ENCODE measurements at regions not wholly inside any gene's neighbourhood (a gene's known extent, or its start where the extent isn't known, plus 50 kb on each side); places are given as distances from the start of the nearest gene placed in this dataset.

DNA sequence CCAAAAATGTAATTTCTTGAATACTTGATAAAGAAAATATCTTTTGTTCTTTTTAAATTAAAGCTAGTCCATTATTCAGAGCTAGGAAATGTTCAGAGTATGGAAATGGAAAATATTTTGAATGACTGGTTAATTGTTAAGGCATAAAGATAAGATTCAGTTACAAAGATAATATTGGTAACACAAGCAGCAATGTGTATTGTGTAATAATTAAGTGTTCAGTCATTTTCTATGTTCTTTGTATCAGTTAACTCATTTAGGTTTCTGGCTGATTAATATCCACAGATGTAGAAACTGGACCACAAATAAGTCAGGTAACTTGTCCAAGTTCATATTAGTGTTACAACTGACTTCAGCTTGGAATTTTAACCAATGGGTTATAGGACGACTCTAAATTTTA, 442.2 kb upstream of the MANEA start:
- H3K4me1 ChIP-seq: no peaks in the 10 kb centered on the region
- H3K27me3 ChIP-seq: no peaks in the 10 kb centered on the region
- H3K9me3 ChIP-seq: no peaks in the 10 kb centered on the region
- no peak overlapping the region for H3K27ac ChIP-seq
- H3K36me3 ChIP-seq: no peaks in the 10 kb centered on the region
- no peak overlapping the region for H3K9ac ChIP-seq
- no peak for TF ChIP-seq Cebpa-rat (IDR thresholded peaks at IDR 0.05)
- no peak overlapping the region for H3K4me3 ChIP-seq
- no peak overlapping the region for H3K4me2 ChIP-seq
- H4K20me1 ChIP-seq: no peaks in the 10 kb centered on the region

DNA sequence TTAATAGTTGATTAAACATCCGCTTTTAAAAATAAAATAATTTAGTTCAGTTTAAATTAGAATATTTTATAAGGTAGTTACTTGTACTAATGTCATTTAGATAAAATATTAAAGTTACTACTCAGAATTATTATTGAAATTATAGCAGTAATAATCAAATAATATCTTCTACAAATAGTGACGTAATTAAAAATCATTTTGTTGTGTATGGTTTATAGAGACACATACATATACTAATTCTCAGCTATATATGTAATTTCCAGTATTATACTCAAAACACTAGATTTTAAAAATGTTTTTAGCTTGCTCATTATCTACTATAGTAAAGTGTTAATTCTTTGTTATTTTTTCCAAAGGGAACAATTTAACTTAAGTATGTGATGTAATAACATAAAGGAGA, 435.2 kb upstream of the MANEA start:
- Histone ChIP-seq H3K9me3 (no peaks in the 10 kb centered on the region), H3K4me3 (no peak overlapping the region), H3K9ac (no peak overlapping the region), H3K27ac (no peak overlapping the region), H3K27me3 (no peaks in the 10 kb centered on the region), H4K20me1 (no peaks in the 10 kb centered on the region), H3K4me2 (no peak overlapping the region), H3K4me1 (no peaks in the 10 kb centered on the region), H3K36me3 (no peaks in the 10 kb centered on the region)
- TF ChIP-seq Cebpa-rat (IDR thresholded peaks at IDR 0.05): no peak

- Histone ChIP-seq H3K27ac (no peak overlapping the region), H3K4me3 (no peak overlapping the region), H4K20me1 (no peaks in the 10 kb centered on the region), H3K9me3 (no peaks in the 10 kb centered on the region), H3K27me3 (no peaks in the 10 kb centered on the region), H3K4me1 (no peaks in the 10 kb centered on the region), H3K4me2 (no peak overlapping the region), H3K36me3 (no peaks in the 10 kb centered on the region), H3K9ac (no peak overlapping the region)
- TF ChIP-seq Cebpa-rat (IDR thresholded peaks at IDR 0.05): no peak
Observed at GRCh38 chr6:95142661-95143335, 434.5 kb upstream of the MANEA start.

DNA sequence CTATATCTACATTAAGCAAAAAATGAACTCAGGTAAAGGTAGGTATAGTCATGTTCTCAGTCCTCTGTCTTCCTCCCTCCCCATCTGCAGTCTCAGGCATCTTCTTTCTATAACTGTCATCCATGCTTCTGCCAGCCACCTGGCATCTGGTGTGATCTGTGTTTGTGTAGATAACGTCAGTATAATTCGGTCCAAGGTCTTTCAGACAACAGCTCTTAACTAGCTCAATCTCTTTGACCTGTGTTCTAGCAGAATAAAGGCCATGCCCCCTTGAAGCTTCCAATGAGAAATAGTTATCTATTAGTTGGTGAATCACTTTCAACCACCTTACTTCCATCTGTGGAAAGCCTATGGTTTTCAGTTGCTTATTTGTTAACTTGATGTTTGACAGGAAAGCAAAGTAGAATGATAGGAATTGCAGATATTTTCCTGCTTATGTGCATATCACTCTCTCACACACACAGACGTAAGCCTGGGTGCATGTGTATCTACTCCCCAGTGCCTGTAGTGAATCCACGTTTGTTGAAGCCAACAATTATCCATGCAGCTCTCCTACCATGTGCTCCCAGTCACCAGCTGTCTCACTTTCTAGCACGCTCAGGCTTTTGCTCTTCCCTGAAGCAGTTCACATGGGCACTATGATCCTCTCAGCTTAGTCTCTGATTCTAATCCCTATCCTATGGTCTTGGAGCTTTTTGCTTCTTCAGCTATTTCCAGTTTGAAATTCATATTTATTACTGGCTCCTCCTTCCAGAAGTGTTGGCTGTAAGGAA, 433.7 kb upstream of the MANEA start:
- TF ChIP-seq Cebpa-rat (IDR thresholded peaks at IDR 0.05): no peak
- no peak overlapping the region for H3K9ac ChIP-seq

GRCh38 chr6:95145457-95145856, 431.9 kb upstream of the MANEA start:
- no peaks in the 10 kb centered on the region for H4K20me1 ChIP-seq
- no peak overlapping the region for H3K4me3 ChIP-seq
- H3K4me2 ChIP-seq: no peak overlapping the region
- H3K9me3 ChIP-seq: no peaks in the 10 kb centered on the region
- no peaks in the 10 kb centered on the region for H3K4me1 ChIP-seq
- H3K9ac ChIP-seq: no peak overlapping the region
- H3K36me3 ChIP-seq: no peaks in the 10 kb centered on the region
- no peak overlapping the region for H3K27ac ChIP-seq
- H3K27me3 ChIP-seq: no peaks in the 10 kb centered on the region
- no peak for TF ChIP-seq Cebpa-rat (IDR thresholded peaks at IDR 0.05)

More for the DNA sequence above, 433.7 kb upstream of the MANEA start:
- no peaks in the 10 kb centered on the region for H4K20me1 ChIP-seq
- no peak overlapping the region for H3K27ac ChIP-seq
- no peaks in the 10 kb centered on the region for H3K27me3 ChIP-seq
- H3K4me2 ChIP-seq: no peak overlapping the region
- no peak overlapping the region for H3K4me3 ChIP-seq
- H3K4me1 ChIP-seq: no peaks in the 10 kb centered on the region
- no peaks in the 10 kb centered on the region for H3K9me3 ChIP-seq
- no peaks in the 10 kb centered on the region for H3K36me3 ChIP-seq

DNA sequence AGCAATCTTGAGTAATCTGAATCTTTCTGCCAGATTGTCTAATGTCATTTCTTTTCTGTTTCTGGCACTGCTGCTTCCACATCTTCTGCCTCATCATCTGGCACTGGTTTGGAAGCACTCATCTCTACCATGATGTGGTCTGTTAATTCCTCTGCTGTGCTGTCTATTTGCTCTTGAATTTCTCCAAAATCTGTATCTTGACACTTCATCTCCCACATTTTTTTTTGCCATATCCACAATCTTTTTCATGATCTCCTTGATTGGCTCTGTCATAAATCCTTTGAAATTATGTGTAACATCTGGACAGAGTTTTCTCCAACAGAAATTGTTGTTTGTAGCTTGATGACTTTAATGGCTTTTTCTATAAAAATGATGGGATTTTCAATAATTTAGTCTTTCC, 417.8 kb upstream of the MANEA start:
- no peak overlapping the region for H3K4me3 ChIP-seq
- H3K4me1 ChIP-seq: no peaks in the 10 kb centered on the region
- no peaks in the 10 kb centered on the region for H3K27me3 ChIP-seq
- no peaks in the 10 kb centered on the region for H3K36me3 ChIP-seq
- H4K20me1 ChIP-seq: no peaks in the 10 kb centered on the region
- no peaks in the 10 kb centered on the region for H3K9me3 ChIP-seq
- TF ChIP-seq Cebpa-rat (IDR thresholded peaks at IDR 0.05): no peak
- no peak overlapping the region for H3K9ac ChIP-seq
- no peak overlapping the region for H3K4me2 ChIP-seq
- H3K27ac ChIP-seq: no peak overlapping the region

DNA sequence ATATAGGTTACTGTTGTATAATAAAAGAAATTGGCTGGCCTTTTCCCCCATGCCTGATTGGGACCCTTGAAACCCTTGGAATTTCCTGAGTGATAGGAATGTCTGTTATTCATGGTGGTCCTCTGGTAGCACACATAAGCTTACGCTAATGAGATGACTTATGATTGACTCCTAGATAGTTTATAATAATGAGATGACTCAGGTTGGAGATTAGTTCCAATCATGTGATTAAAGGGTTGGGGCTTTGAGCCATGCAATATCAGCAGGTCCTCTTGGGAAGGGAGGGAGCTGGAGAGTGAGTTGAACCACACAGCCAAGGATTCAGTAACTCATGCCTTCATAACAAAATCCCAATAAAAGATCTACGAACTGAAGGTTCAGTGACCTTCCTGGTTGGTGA, 407.6 kb upstream of the MANEA start:
- no peaks in the 10 kb centered on the region for H3K4me1 ChIP-seq
- no peak overlapping the region for H3K9ac ChIP-seq
- no peak overlapping the region for H3K4me2 ChIP-seq
- TF ChIP-seq Cebpa-rat (IDR thresholded peaks at IDR 0.05): no peak
- H3K9me3 ChIP-seq: no peaks in the 10 kb centered on the region
- H4K20me1 ChIP-seq: no peaks in the 10 kb centered on the region
- H3K36me3 ChIP-seq: no peaks in the 10 kb centered on the region
- no peaks in the 10 kb centered on the region for H3K27me3 ChIP-seq
- no peak overlapping the region for H3K4me3 ChIP-seq
- no peak overlapping the region for H3K27ac ChIP-seq

DNA sequence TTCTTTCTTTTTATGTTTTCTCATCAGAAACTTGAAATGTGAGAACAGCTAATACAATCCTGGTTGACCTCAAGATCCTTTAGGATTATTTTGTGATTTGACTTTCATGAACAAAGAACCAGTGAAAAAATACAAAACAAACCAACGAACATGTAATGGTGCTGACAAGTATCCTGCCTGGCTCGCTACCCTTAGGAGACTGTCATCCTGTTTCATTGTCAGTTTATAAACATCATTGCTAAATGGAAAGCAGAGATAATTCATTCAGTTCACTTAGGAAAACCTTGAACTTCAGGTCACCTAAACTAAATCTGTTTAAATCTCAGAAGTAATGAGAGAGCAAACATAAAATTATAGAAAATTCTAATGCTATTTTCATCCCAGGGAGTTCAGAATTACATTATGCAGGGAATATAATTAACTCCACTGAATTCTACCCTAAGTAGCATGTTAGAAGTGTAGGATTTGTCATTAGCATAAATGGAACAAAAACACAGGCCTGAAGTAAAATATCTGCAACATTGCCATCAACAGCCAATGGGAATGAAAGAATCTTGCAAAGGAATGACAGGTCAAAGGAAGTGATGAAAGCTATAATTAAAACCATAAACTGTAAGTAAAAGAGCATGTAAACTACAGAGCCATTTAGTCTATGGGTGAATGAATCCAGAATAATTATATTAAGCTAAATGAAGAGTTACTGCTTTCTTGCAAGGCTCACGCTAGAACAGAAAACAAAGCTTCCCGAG, 401.2 kb upstream of the MANEA start:
- Histone ChIP-seq H3K9ac (no peak overlapping the region), H3K9me3 (no peaks in the 10 kb centered on the region), H3K4me1 (no peaks in the 10 kb centered on the region), H4K20me1 (no peaks in the 10 kb centered on the region), H3K27ac (no peak overlapping the region), H3K4me3 (no peak overlapping the region), H3K36me3 (no peaks in the 10 kb centered on the region), H3K4me2 (no peak overlapping the region), H3K27me3 (no peaks in the 10 kb centered on the region)
- no peak for TF ChIP-seq Cebpa-rat (IDR thresholded peaks at IDR 0.05)

GRCh38 chr6:95185874-95186273, 391.5 kb upstream of the MANEA start:
- TF ChIP-seq Cebpa-rat (IDR thresholded peaks at IDR 0.05): no peak
- Histone ChIP-seq H3K4me1 (no peaks in the 10 kb centered on the region), H3K27ac (no peak overlapping the region)

DNA sequence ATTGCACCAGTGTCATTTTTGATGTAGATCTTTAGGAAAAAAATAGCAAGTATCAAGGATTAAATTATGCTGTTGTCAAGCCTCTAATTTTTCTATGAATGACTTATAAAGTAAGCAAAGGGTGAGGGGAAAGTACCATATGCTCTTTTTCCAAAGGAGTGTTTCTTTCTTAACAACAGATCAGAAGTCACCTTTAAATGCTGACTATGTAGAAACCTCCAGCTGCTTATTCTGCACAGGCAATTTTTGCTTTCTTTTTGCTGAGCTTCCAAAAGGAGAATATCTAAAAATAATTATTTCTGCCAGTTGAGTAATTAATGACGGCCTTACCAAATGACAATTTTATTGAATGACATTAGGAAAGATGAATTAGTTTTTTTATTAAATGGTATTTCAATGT, 390.6 kb upstream of the MANEA start:
- TF ChIP-seq Cebpa-rat (IDR thresholded peaks at IDR 0.05): no peak

More at GRCh38 chr6:95185874-95186273, 391.5 kb upstream of the MANEA start:
- Histone ChIP-seq H3K9me3 (no peaks in the 10 kb centered on the region), H3K9ac (no peak overlapping the region), H3K4me2 (no peak overlapping the region), H3K27me3 (no peaks in the 10 kb centered on the region), H3K4me3 (no peak overlapping the region), H4K20me1 (no peaks in the 10 kb centered on the region), H3K36me3 (no peaks in the 10 kb centered on the region)

More for the DNA sequence above, 390.6 kb upstream of the MANEA start:
- H3K27me3 ChIP-seq: no peaks in the 10 kb centered on the region
- H3K9ac ChIP-seq: no peak overlapping the region
- no peak overlapping the region for H3K4me3 ChIP-seq
- no peak overlapping the region for H3K27ac ChIP-seq
- no peak overlapping the region for H3K4me2 ChIP-seq
- H3K4me1 ChIP-seq: no peaks in the 10 kb centered on the region
- no peaks in the 10 kb centered on the region for H4K20me1 ChIP-seq
- no peaks in the 10 kb centered on the region for H3K9me3 ChIP-seq
- no peaks in the 10 kb centered on the region for H3K36me3 ChIP-seq
